HG03521 (cell line): ENCODE measurements at regions not wholly inside any gene's neighbourhood (a gene's known extent, or its start where the extent isn't known, plus 50 kb on each side); places are given as distances from the start of the nearest gene placed in this dataset.

Experiments
- ATAC-seq: cut with Tn5 transposase; IDR thresholded peaks from one replicate; pipeline ENCODE4 v1.9.1; 2021; ENCODE audit warnings: mild to moderate bottlenecking, moderate library complexity; ENCODE audit not compliant: unreplicated experiment

GRCh38 chr5:145130996-145131395 is 704.1 kb downstream of the PRELID2 start:
- no peak for ATAC-seq

DNA sequence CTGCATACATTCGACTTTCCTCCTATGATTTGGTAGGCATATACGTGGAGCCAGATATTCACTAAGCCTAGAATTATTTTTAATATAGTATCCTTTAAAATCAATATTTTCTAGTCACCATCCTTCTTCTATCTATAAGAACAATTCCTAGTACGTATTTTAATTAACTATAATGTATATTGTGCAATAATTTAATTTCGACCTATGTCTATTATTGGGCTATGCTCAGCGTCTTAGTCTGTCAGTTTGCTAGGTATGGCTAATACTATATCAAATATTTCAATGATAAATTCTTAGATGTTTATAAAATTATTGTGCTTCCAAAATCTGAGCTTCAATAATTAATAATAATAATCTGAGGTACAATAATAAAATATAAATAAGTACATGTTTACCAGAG is 705.3 kb downstream of the PRELID2 start:
- ATAC-seq: no peak

DNA sequence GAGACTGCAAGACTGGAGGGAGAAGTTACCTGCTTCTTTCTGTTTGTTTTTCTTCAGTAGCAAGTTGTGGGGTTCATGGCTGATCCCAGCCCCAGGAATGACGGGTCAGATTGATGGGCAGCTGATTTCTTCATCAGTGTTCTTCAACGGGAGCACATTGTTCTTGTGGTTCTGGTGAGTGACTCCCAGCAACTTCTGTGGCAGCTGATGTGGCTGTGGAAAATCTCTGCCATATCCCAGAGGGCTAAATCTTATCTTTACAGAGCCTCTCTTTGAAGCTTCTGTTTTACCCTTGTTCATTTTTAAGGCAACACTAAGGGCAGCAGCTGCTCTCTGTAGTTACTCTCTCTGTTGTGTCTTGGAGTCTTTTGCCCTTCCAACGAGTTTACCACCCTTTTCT is 710.3 kb downstream of the PRELID2 start:
- ATAC-seq: no peak

DNA sequence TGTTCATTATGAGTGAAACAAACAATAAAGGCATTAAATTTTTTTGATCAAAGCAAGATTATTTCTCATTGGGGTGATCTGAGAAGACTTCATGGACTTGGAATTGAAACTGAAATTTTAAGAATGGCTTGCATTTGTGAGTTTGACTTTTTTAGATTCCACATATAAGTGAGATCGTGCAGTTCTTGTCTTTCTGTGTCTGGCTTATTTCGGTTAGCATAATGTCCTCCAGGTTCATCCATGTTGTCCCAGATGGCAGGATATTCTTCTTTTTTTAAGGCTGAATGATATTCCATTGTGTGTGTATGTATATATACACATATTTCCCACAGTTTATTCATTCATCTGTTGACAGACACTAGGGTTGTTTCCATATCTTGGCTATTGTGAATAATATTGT is 716.5 kb downstream of the PRELID2 start:
- ATAC-seq: no peak

GRCh38 chr5:145118127-145118526 is 717.0 kb downstream of the PRELID2 start:
- ATAC-seq: no peak

DNA sequence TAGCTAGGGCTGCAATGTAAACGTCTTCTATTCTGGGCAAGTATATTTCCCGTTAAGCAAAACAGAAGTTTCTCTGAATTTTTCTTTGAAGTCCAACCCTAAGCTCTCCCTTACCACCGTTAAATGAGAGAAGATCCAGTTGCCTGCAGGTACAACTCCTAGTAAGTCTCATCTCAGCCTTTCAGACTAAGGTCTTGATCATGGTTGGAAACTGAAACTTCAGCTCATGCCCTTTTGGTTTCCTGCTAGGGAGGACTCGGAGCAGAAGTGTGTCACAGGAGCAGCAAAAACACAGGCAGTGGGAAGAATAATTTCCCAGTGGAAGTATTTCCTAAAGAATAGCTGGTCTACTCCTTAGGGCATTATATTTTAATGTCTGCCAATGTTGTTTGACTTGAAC is 717.9 kb downstream of the PRELID2 start:
- no peak for ATAC-seq

DNA sequence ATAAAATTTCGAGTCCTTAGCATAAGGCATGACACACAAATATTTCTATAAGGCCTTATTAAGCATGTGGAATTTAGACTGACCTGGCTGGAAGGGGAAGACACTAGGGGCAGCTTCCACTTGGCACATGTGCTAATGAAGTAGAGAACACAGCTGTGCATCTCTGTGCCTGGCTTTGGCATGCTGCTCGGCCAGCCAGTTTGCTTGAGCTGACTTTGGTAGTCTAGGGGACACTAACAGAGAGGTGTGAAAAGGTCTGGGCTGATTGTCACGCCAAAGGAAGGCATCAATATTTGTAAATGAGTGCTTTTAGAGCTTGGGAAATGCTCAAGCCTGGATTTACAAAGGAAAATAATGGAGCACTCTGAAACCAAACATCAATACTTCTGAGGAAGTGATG is 723.7 kb downstream of the PRELID2 start:
- no peak for ATAC-seq

DNA sequence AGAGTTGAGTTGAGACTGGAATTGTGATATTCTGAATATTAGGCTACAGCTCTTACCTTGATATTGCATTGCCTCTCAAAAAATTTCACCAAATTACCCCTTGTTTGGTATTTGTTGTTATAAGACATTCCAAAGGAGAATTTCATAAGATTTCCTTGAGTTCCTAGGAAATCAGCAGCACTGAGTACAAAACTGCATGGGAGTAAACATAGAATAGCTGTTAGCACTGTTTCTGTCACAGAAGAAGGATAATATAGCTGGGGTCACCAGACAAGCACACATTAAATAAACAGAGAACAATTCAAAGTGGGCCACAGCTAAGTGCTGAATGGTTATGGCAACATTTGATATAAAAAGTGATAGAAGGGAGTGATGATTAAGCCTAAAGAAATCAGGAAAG is 724.3 kb downstream of the PRELID2 start:
- ATAC-seq: no peak

DNA sequence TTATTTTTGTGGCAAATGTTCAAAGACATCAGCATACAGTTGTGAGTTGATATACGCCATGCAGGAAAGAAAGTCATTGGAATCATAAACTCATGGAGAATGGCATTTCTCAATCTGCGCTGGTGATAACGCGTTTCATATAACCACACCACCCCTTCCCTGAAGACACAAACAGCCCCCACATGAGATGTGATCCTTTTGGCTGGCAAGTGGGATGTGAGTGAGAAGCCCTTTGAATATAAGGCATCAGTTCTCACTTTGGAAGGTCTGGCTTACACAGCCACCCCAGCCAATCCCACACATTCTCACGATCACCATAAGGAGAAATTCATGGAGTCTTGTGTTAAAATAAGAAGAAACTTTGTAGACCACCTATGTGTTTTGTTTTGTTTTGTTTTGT is 725.0 kb downstream of the PRELID2 start:
- no peak for ATAC-seq

DNA sequence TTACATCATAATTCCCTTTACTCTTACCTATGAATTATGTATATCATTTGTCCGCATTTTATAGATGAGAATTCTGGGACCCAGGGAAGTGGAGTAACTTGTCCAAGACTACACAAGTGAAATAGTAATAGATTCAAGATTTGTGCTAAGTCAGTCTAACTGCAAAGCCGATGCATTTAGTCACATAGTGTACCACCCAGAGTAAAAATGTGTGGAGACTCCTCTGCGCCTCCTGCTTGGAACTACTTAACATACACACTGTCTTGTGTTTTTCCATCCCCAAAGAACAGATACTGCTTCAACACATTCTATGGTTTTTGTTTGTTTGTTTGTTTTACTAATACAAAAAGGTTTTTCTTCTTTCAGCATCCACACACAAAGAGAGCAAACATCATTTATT is 729.8 kb downstream of the PRELID2 start:
- no peak for ATAC-seq

GRCh38 chr5:145104106-145104505 is 731.0 kb downstream of the PRELID2 start:
- ATAC-seq: no peak

DNA sequence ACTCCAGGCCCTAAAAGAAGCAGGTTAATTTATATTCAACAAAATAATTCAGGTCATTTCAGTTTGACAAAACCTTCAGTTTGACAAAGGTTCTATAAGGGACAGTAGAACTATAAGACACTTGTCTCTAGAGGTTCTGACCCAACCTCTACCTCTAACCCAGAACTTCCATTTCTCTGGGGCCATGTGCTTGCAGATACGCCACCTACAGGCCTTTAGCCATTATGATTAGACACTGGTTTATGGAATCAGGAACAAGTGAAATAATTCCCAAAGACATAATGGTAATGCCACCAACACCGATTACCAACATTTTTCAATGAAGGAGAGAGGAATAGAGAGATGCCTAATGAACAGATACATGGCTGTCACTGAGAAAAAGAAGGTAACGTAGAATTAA is 733.9 kb downstream of the PRELID2 start:
- ATAC-seq: no peak

DNA sequence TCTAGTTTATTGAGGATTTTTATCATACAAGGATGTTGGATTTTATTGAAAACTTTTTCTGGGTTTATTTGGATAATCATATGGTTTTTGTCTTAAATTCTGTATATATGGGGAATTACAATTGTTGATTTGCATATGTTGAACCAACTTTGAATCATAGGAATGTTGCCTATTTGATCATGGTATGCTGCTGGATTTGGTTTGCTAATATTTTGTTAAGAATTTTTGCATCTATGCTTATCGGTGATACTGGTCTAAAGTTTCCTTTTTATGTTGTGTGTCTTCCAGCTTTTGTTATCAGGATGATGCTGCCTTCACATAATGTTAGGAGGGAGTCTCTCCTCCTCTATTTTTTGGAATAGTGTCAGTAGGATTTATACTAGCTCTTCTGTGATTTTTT is 745.0 kb downstream of the PRELID2 start:
- ATAC-seq: no peak

DNA sequence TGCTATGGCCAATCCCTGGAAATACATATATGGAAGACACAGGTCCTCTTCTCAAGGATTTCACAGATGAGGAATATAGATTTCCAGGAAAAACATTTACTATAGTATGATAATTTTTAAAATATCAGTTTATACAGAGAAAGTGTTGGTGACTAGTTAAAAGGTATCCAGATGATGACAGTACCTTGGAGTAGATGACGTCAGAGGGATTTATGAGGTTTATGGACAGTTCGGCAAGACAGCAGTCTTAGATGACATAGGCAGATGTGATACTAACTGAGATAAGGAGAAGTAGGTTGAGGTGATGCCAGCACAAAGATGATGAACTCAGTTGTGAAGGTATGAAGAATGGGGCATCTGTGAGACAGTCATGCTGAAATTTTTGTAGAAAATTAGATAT is 750.3 kb downstream of the PRELID2 start:
- ATAC-seq: no peak

DNA sequence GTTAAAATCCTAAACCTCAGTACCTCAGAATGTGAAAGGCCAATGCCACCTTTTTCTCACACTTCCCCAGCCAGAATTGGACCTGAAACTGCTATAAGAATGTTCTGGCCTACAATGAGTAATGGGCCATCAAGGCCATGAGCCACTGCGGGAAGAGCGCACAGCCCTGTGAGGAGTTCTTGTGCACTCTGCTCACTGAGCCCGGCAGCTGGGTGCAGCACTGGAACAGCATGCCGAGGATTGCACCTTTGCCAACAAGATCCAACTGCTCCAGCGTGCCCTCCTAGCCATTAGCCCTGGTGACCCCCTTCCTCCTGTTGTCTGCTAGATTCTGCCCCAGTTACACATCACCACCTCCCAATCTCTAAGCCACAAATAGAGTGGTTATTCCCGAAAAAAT is 758.1 kb downstream of the PRELID2 start:
- no peak for ATAC-seq

GRCh38 chr5:145076040-145076439 is 759.1 kb downstream of the PRELID2 start:
- no peak for ATAC-seq

- ATAC-seq: no peak
Observed at GRCh38 chr5:145072889-145073288, 762.3 kb downstream of the PRELID2 start.

DNA sequence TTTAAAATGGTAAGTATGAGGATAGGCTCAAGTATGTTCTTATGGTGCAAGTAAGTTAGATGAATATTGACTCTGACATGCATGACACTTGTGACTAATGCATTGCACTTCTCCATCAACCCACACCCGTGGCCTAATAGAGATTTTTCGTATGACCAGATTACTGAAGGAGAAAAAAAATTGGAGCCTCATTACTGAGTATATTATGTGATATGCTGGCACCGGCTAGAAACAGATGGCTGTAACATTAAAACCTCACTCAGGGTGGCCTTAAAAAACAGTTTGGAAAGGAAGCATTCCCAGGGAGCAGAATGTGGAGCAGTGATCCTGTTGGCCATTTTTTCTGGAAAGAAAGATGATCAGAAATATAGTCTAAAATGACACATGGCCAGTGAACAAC is 766.4 kb downstream of the PRELID2 start:
- no peak for ATAC-seq

- ATAC-seq: no peak
Observed at GRCh38 chr5:145062280-145063062, 772.7 kb downstream of the PRELID2 start.

DNA sequence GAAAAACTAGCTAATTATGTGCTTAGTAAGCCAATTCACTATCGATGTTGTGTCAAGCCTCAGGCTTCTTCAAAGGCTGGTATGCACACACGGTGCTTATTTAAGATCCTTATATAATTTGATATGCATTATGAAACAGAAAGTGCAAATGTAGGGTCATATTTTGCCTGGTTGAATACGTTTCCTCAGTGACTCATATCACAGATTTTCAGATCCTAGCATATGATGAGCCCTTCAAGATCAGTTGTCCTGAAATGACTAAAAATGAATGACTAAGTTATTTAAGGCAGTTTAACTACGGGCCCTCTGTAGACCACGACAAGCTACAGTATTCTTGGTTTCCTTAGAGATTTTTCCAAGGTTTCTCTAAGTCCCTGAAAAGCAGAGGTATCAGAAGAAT is 778.3 kb downstream of the PRELID2 start:
- peak; percentile 98 for ATAC-seq

DNA sequence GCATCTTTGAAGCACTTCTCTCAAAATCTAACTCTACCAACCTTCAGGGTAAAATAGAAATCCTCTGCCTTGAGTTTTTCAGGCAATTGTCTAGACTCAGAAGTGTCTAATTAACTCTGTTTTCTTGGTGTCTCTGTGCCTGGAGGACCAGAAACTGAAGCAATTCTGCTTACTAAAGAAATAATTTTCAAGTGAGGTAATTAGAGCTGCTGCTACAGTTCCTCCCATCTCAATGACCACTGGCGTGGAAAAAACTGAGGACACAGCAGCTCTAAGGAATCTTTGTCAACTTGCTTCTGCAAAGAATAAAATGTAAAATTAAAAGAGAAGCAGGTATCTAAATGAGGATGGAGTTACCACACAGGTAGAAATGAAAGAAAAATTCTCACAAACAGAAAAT is 785.0 kb downstream of the PRELID2 start:
- ATAC-seq: no peak

DNA sequence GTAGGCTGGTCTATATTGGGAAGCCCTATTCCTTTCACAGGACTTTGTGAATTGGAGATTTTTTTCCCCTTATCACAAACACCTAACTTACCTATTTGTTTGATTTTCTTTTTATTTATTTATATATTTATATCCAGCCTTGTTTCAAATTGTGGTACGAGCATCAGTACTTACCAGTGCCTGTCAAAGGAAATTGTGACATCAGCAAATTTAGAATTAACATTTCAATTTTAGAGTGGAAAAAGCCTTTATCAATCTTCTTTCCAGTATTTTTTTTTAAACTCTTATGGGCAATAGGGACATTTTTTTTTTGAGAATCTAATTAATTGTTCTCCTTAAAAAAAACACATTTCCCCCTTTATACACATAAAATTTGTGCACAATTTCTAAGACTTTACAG is 790.2 kb downstream of the PRELID2 start:
- no peak for ATAC-seq

DNA sequence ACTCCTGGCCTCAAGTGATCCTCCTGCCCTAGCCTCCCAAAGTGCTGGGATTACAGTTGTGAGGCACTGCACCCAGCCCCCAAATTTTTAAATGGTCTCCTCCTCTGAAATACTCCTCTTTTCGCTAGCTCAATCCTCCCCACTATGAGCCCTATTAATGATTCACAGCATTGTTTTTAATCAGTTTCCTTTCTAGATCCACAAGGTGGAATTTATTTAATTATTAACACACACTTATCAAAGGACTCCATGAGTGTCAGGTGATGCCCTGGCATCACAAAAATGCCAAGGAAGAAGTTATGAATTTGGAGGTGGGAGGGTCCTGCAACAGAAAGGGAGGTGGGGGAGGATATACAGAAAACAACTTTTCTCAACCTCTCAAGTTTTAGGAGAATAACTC is 806.5 kb downstream of the PRELID2 start:
- no peak for ATAC-seq
